ENCODE measurements at regions not wholly inside any gene's neighbourhood (a gene's known extent, or its start where the extent isn't known, plus 50 kb on each side); places are given as distances from the start of the nearest gene placed in this dataset.
"Not testable (repeated sequence)": the region's sequence is repeated elsewhere in the genome, so short reads cannot be mapped to it uniquely, and the experiment has no call there.

- in situ Hi-C loops (cut with HindIII; ENCODE audit: low pct_unique_long_range_greater_than_20kb, low sequenced_read_pairs): no loop called here
- no peak for TF ChIP-seq JUND (IDR thresholded peaks at IDR 0.05; ENCODE audit: low read depth)
- DNase-seq (ENCODE audit: low read depth in 1 of 2, low spot score in 1 of 2): no peak
Observed at GRCh38 chr9:72445306-72445995, 76.0 kb upstream of the TMC1 start.

- DNase-seq (ENCODE audit: low read depth in 1 of 2, low spot score in 1 of 2): peak in 1 of 2 experiments; percentile 89
- in situ Hi-C loops (cut with HindIII; ENCODE audit: low pct_unique_long_range_greater_than_20kb, low sequenced_read_pairs): no loop called here
Observed at GRCh38 chr9:72444435-72444834, 77.0 kb upstream of the TMC1 start.

GRCh38 chr9:72443855-72444254 is 77.6 kb upstream of the TMC1 start:
- no peak for TF ChIP-seq JUND (IDR thresholded peaks at IDR 0.05; ENCODE audit: low read depth)

More at GRCh38 chr9:72444435-72444834, 77.0 kb upstream of the TMC1 start:
- 0 out of 2 replicates have a peak, but pooled peaks have one; percentile 42 for TF ChIP-seq JUND (IDR thresholded peaks at IDR 0.05; ENCODE audit: low read depth)

GRCh38 chr9:72441848-72442607 is 77.0 kb upstream of the ZFAND5 start:
- in situ Hi-C loops (cut with HindIII; ENCODE audit: low pct_unique_long_range_greater_than_20kb, low sequenced_read_pairs): no loop called here

More at GRCh38 chr9:72443855-72444254, 77.6 kb upstream of the TMC1 start:
- DNase-seq (ENCODE audit: low read depth in 1 of 2, low spot score in 1 of 2): peak in 1 of 2 experiments; percentile 27
- in situ Hi-C loops (cut with HindIII; ENCODE audit: low pct_unique_long_range_greater_than_20kb, low sequenced_read_pairs): no loop called here

GRCh38 chr9:72440992-72441847 is 76.2 kb upstream of the ZFAND5 start:
- no peak for TF ChIP-seq JUND (IDR thresholded peaks at IDR 0.05; ENCODE audit: low read depth)
- no peak for DNase-seq (ENCODE audit: low read depth in 1 of 2, low spot score in 1 of 2)
- in situ Hi-C loops (cut with HindIII; ENCODE audit: low pct_unique_long_range_greater_than_20kb, low sequenced_read_pairs): no loop called here

More at GRCh38 chr9:72441848-72442607, 77.0 kb upstream of the ZFAND5 start:
- no peak for DNase-seq (ENCODE audit: low read depth in 1 of 2, low spot score in 1 of 2)
- TF ChIP-seq JUND (IDR thresholded peaks at IDR 0.05; ENCODE audit: low read depth): no peak

- DNase-seq (ENCODE audit: low read depth in 1 of 2, low spot score in 1 of 2): no peak
- in situ Hi-C loops (cut with HindIII; ENCODE audit: low pct_unique_long_range_greater_than_20kb, low sequenced_read_pairs): no loop called here
Observed at GRCh38 chr9:72440378-72440777, 75.4 kb upstream of the ZFAND5 start.

GRCh38 chr9:72433616-72434267 is 68.7 kb upstream of the ZFAND5 start:
- DNase-seq (ENCODE audit: low read depth in 1 of 2, low spot score in 1 of 2); in situ Hi-C loops (cut with HindIII; ENCODE audit: low pct_unique_long_range_greater_than_20kb, low sequenced_read_pairs): not testable (repeated sequence)

More at GRCh38 chr9:72440378-72440777, 75.4 kb upstream of the ZFAND5 start:
- no peak for TF ChIP-seq JUND (IDR thresholded peaks at IDR 0.05; ENCODE audit: low read depth)

- no peak for TF ChIP-seq JUND (IDR thresholded peaks at IDR 0.05; ENCODE audit: low read depth)
- no peak for DNase-seq (ENCODE audit: low read depth in 1 of 2, low spot score in 1 of 2)
- in situ Hi-C loops (cut with HindIII; ENCODE audit: low pct_unique_long_range_greater_than_20kb, low sequenced_read_pairs): no loop called here
Observed at GRCh38 chr9:72431036-72431435, 66.0 kb upstream of the ZFAND5 start.

GRCh38 chr9:72428329-72428728 is 63.3 kb upstream of the ZFAND5 start:
- DNase-seq (ENCODE audit: low read depth in 1 of 2, low spot score in 1 of 2): no peak
- in situ Hi-C loops (cut with HindIII; ENCODE audit: low pct_unique_long_range_greater_than_20kb, low sequenced_read_pairs): no loop called here
- no peak for TF ChIP-seq JUND (IDR thresholded peaks at IDR 0.05; ENCODE audit: low read depth)

- TF ChIP-seq JUND (IDR thresholded peaks at IDR 0.05; ENCODE audit: low read depth): no peak
- in situ Hi-C loops (cut with HindIII; ENCODE audit: low pct_unique_long_range_greater_than_20kb, low sequenced_read_pairs): no loop called here
- DNase-seq (ENCODE audit: low read depth in 1 of 2, low spot score in 1 of 2): no peak
Observed at GRCh38 chr9:72427801-72428200, 62.8 kb upstream of the ZFAND5 start.

GRCh38 chr9:72424131-72424530 is 59.1 kb upstream of the ZFAND5 start:
- in situ Hi-C loops (cut with HindIII; ENCODE audit: low pct_unique_long_range_greater_than_20kb, low sequenced_read_pairs): no loop called here
- no peak for TF ChIP-seq JUND (IDR thresholded peaks at IDR 0.05; ENCODE audit: low read depth)
- DNase-seq (ENCODE audit: low read depth in 1 of 2, low spot score in 1 of 2): no peak

- DNase-seq (ENCODE audit: low read depth in 1 of 2, low spot score in 1 of 2): no peak
- TF ChIP-seq JUND (IDR thresholded peaks at IDR 0.05; ENCODE audit: low read depth): no peak
- in situ Hi-C loops (cut with HindIII; ENCODE audit: low pct_unique_long_range_greater_than_20kb, low sequenced_read_pairs): no loop called here
Observed at GRCh38 chr9:72422214-72422613, 57.2 kb upstream of the ZFAND5 start.

Data from T47D (cell line).